ENCODE measurements at regions not wholly inside any gene's neighbourhood (a gene's known extent, or its start where the extent isn't known, plus 50 kb on each side); places are given as distances from the start of the nearest gene placed in this dataset.

- intact Hi-C loops (cut with DNase I), result no loop called here
- no peak for TF ChIP-seq POLR2AphosphoS5 (IDR thresholded peaks at IDR 0.05; ENCODE audit: insufficient read depth in 1 of 2, low read depth in 1 of 2)
- TF ChIP-seq, protein P1, sequence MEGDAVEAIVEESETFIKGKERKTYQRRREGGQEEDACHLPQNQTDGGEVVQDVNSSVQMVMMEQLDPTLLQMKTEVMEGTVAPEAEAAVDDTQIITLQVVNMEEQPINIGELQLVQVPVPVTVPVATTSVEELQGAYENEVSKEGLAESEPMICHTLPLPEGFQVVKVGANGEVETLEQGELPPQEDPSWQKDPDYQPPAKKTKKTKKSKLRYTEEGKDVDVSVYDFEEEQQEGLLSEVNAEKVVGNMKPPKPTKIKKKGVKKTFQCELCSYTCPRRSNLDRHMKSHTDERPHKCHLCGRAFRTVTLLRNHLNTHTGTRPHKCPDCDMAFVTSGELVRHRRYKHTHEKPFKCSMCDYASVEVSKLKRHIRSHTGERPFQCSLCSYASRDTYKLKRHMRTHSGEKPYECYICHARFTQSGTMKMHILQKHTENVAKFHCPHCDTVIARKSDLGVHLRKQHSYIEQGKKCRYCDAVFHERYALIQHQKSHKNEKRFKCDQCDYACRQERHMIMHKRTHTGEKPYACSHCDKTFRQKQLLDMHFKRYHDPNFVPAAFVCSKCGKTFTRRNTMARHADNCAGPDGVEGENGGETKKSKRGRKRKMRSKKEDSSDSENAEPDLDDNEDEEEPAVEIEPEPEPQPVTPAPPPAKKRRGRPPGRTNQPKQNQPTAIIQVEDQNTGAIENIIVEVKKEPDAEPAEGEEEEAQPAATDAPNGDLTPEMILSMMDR (IDR thresholded peaks at IDR 0.05), result no peak
- no peak for TF ChIP-seq POLR2A (IDR thresholded peaks at IDR 0.05)
- no peak for DNase-seq (ENCODE audit: extremely low spot score in 2 of 2)
- Histone ChIP-seq H3K4me1 (peaks cover 6% of the 10 kb centered on the region), H3K27me3 (no peaks in the 10 kb centered on the region), H3K4me3 (no peak overlapping the region), H3K27ac (no peak overlapping the region), H3K36me3 (no peaks in the 10 kb centered on the region), H3K9me3 (no peaks in the 10 kb centered on the region)
Measured at GRCh38 chr3:171956181-171956683, 83.1 kb upstream of the FNDC3B start.

DNA sequence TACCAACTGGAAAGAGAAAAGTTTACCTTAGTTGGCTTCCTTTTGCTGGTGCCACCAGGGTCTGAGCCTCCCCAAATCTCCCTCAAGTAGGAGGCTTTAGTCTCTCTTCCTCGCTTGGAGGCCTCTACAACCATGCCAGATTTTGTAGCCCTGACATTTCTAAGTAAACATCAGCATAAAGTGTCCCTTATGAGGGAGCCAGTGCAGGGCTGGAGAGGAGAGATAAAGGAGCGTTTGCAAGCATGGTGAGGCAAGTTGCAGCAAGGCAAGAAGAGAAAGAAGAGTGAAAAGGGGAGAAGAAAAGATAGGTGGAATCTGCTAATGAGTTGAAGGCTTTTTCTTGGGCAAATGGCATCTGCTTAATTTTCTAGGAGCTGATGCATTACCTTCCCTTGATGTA, 82.7 kb upstream of the FNDC3B start:
- TF ChIP-seq POLR2A (IDR thresholded peaks at IDR 0.05), result no peak
- TF ChIP-seq, protein P1 (IDR thresholded peaks at IDR 0.05), result no peak
- TF ChIP-seq POLR2AphosphoS5 (IDR thresholded peaks at IDR 0.05; ENCODE audit: insufficient read depth in 1 of 2, low read depth in 1 of 2), result no peak
- H3K9me3 ChIP-seq, result no peaks in the 10 kb centered on the region
- no peaks in the 10 kb centered on the region for H3K36me3 ChIP-seq
- no peaks in the 10 kb centered on the region for H3K27me3 ChIP-seq
- peaks cover 6% of the 10 kb centered on the region for H3K4me1 ChIP-seq
- no peak for DNase-seq (ENCODE audit: extremely low spot score in 2 of 2)
- H3K27ac ChIP-seq, result no peak overlapping the region
- no peak overlapping the region for H3K4me3 ChIP-seq
- intact Hi-C loops (cut with DNase I), result no loop called here

DNA sequence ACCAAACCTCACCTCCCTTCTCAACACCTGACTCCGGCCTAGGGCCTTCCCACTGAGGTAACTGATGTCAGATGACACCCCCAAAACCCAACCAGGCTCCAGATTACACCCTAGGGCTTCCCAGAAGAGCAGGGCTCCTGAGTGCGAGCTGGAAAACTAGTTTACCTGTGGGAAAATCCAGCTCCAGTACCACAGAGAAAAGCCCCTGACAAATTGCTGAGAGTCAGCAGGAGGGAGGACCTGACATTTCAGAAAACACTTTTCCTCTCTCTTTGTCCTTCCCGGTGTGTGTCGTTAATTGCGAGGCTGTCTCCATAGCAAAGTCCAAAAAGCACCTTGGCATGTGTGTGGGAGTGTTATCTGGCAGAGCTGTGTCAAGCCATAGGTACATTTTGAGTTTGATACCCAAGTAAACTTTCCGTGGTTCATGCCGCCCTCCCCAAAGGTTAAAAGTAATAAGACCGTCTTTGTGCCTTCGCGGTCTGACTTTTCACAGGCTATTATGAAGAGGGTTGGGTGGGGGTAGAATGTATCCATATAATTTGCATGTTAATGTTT, 79.8 kb upstream of the FNDC3B start:
- Histone ChIP-seq H3K4me1 (no peaks in the 10 kb centered on the region), H3K9me3 (no peaks in the 10 kb centered on the region), H3K27me3 (no peaks in the 10 kb centered on the region), H3K27ac (no peak overlapping the region), H3K4me3 (no peak overlapping the region), H3K36me3 (no peaks in the 10 kb centered on the region)
- no peak for DNase-seq (ENCODE audit: extremely low spot score in 2 of 2)
- intact Hi-C loops (cut with DNase I), result no loop called here
- no peak for TF ChIP-seq POLR2A (IDR thresholded peaks at IDR 0.05)
- TF ChIP-seq POLR2AphosphoS5 (IDR thresholded peaks at IDR 0.05; ENCODE audit: insufficient read depth in 1 of 2, low read depth in 1 of 2), result no peak
- TF ChIP-seq, protein P1 (IDR thresholded peaks at IDR 0.05), result no peak

- Histone ChIP-seq H3K9me3 (no peaks in the 10 kb centered on the region), H3K27ac (no peak overlapping the region), H3K4me1 (no peaks in the 10 kb centered on the region), H3K27me3 (no peaks in the 10 kb centered on the region), H3K36me3 (no peaks in the 10 kb centered on the region), H3K4me3 (no peak overlapping the region)
- no peak for DNase-seq (ENCODE audit: extremely low spot score in 2 of 2)
- intact Hi-C loops (cut with DNase I), result no loop called here
- TF ChIP-seq POLR2A (IDR thresholded peaks at IDR 0.05) (no peak), POLR2AphosphoS5 (IDR thresholded peaks at IDR 0.05; ENCODE audit: insufficient read depth in 1 of 2, low read depth in 1 of 2) (no peak)
- TF ChIP-seq, protein P1 (IDR thresholded peaks at IDR 0.05), result no peak
Measured at GRCh38 chr3:171960159-171960558, 79.2 kb upstream of the FNDC3B start.

DNA sequence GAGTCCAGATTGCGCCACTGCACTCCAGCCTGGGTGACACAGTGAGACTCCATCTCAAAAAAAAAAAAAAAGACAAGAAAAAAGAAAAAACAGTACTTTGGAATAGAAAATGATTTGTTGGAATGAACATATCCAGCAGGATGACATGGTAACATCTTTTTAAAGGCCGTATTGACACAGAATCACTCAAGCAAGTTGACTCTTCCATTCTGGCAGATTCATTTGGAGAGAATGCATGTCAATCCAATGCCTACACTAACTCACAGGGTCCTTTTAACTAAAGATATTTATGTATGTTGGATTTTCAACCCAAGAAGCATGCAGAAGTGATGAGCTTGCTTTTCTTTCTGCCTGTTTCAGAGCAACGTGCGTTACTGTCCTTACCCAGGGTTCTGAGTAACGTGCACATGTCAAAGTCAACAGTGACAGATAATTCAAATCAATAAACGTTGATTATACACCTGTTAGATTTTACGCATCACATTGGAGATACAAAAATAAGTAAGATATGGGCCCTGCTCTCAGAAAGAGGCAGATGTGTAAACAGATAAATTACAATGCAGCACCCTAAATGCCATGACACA, 77.1 kb upstream of the FNDC3B start:
- no peak for DNase-seq (ENCODE audit: extremely low spot score in 2 of 2)
- intact Hi-C loops (cut with DNase I), result no loop called here
- no peaks in the 10 kb centered on the region for H3K36me3 ChIP-seq
- H3K4me1 ChIP-seq, result peaks cover 10% of the 10 kb centered on the region
- H3K4me3 ChIP-seq, result no peak overlapping the region
- H3K27ac ChIP-seq, result no peak overlapping the region
- no peaks in the 10 kb centered on the region for H3K9me3 ChIP-seq
- no peaks in the 10 kb centered on the region for H3K27me3 ChIP-seq
- no peak for TF ChIP-seq POLR2A (IDR thresholded peaks at IDR 0.05)
- no peak for TF ChIP-seq POLR2AphosphoS5 (IDR thresholded peaks at IDR 0.05; ENCODE audit: insufficient read depth in 1 of 2, low read depth in 1 of 2)
- TF ChIP-seq, protein P1 (IDR thresholded peaks at IDR 0.05), result no peak
